Fibroblast of skin of abdomen (primary cell): ENCODE measurements at regions not wholly inside any gene's neighbourhood (a gene's known extent, or its start where the extent isn't known, plus 50 kb on each side); places are given as distances from the start of the nearest gene placed in this dataset.
"Not testable (repeated sequence)": the region's sequence is repeated elsewhere in the genome, so short reads cannot be mapped to it uniquely, and the experiment has no call there.

Experiments
- DNase-seq: peaks from one replicate; pipeline ENCODE4 v3.0.0-alpha.2; 2013

GRCh38 chr2:33917252-33917651 is 318.2 kb upstream of the FAM98A start:
- DNase-seq: no peak

DNA sequence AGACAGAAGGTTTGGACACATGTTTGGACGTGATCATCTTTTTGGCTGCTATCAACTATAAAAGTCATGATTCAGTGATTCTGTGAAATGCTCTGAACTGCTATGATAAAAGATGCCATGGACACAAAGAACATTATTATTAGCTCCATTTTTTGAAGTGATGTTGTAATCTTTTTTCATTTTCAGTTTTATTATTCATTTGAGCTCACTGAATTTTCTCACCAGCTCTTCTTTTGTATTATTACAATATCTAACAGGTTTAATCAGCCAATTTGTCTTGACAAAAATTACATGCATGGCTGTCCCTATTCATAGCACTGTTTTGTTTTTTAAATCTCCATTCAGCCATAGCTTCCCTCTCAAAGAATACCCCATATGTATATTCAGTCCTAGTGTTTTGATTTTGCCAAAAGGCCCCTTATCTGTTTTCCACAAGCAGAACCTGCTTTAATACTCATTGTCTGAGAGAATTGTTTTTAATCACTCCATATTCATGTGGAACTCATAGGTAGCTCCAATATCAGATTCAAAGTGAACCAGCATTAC is 314.0 kb upstream of the FAM98A start:
- DNase-seq: no peak

GRCh38 chr2:33911327-33911726 is 312.2 kb upstream of the FAM98A start:
- DNase-seq: no peak

DNA sequence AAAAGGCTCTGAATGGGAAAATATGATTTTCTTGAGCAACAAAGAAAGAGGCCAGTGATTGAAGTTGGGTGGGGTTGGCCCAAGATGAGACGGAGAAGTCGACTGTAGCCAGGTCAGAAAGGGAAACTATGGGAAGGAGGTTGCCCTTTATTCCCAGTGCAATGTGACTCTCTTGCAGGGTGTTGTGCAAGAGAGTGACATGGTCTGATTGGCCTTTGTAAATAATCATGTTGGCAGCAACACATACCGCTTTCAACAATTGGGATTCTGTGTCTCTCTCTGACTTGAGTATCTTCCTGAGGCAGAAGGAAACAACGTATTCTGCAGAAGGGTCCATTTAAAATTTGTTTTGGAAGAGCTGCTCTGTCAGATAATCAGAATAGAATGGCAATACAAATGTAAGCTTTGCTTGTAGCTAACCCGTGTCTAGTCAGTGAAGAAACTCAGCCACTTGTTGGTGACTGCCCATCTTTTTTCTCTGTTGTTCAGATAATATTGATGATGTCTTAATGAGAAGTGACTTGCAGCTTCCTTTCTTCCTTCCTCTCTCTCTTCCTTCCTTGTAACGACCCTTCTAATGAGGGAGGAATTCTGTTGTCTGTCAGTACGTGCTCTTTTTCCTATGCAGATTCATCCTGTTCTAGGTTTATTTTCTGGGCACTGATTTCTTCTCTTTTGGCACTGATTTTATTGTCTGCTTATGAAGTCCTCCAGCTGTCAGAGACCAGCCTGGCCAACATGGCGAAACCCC is 311.0 kb upstream of the FAM98A start:
- DNase-seq: no peak

DNA sequence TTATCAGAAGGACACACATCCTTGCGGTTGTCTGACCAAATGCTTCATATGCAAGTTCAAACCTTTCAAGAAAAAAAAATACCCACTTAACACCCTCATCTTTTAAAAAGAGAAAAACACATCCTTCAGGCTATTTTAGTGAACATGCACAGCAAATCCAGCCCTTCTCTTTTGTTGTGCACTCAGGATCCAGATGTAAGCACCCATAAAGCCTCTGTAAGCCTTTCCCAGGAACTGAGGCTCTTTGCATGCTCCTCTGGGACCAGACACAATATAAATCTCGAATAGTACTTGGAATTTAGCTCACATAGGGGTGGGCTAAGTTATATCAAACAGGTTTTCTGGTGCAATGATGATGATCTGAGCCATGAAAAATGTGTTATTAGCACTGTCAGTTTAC is 308.8 kb upstream of the FAM98A start:
- DNase-seq: no peak

- not testable (repeated sequence) for DNase-seq
These were observed 307.0 kb upstream of the FAM98A start for GRCh38 chr2:33906129-33906528.

- no peak for DNase-seq
These were observed 305.7 kb upstream of the FAM98A start for GRCh38 chr2:33904801-33905200.

- DNase-seq: no peak
These were observed 304.6 kb upstream of the FAM98A start for GRCh38 chr2:33903701-33904100.

DNA sequence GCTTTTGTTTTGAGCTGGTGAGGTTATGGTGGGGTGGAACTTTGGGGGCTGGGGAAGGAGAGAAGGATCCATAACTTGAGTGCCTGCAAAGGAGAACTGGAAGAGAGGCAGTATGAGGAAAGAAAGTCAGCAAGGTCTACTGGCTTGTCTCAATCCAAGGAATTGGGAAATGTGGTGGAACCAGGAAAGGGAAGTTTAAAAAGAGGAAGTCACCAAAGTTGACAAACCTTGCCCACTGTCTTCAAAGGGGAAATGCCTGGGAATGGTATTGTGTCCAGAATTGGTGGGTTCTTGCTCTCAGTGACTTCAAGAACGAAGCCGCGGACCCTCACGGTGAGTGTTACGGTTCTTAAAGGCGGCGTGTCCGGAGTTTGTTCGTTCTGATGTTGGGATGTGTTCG is 304.1 kb upstream of the FAM98A start:
- no peak for DNase-seq

DNA sequence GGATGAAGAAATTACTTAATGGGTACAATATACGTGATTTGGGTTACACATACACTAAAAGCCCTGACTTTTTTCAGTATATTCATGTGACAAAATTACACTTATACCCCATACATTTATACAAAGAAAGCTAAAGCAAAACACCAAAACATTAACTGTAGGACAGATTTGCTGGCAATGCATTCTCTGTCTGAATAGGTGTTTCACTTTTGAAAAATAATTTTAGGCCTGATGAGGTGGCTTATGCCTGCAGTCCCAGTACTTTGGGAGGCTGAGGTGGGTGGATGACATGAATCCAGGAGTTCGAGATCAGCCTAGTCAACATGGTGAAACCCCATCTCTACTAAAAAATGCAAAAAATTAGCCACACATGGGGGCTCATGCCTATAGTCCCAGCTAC is 301.5 kb upstream of the FAM98A start:
- no peak for DNase-seq

- DNase-seq: no peak
These were observed 298.6 kb upstream of the FAM98A start for GRCh38 chr2:33897741-33898140.

DNA sequence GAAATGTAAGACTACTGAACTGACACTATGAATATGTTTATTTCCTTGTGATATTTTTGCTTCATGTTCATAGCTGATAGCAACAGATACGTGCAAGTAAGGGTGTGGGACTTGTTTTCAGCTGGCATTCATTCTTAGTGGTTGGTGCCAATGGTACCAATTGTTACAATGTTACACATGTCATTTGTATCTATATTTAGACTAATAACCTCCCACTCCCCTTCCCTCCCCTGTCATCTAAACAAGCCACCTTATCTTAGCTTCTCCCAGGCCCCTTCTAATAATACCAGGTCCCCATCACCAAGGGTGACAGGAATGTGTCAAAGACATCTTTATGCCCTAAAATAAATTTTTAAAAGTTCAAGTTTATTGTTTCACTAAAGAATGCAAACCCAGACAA is 294.7 kb upstream of the FAM98A start:
- DNase-seq: no peak

- DNase-seq: no peak
These were observed 292.5 kb upstream of the FAM98A start for GRCh38 chr2:33891616-33892015.

DNA sequence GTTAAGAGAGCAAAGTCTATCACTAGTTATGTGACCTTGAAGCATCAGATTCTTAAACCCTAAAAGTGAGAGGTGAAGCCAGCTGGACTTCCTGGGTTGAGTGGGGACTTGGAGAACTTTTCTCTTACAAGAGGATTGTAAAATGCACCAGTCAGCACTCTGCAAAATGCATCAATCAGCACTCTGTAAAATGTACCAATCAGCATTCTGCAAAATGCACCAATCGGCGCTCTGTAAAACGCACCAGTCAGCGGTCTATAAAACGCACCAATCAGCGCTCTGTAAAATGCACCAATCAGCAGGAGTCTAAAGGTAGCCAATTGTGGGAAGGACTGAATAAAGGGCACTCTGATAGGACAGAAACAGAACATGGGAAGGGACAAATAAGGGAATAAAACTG is 291.6 kb upstream of the FAM98A start:
- DNase-seq: no peak

GRCh38 chr2:33877348-33878016 is 278.4 kb upstream of the FAM98A start:
- no peak for DNase-seq

GRCh38 chr2:33873076-33873605 is 274.0 kb upstream of the FAM98A start:
- DNase-seq: no peak

GRCh38 chr2:33859811-33860461 is 260.8 kb upstream of the FAM98A start:
- DNase-seq: no peak

- DNase-seq: no peak
These were observed 260.1 kb upstream of the FAM98A start for GRCh38 chr2:33859176-33859575.

DNA sequence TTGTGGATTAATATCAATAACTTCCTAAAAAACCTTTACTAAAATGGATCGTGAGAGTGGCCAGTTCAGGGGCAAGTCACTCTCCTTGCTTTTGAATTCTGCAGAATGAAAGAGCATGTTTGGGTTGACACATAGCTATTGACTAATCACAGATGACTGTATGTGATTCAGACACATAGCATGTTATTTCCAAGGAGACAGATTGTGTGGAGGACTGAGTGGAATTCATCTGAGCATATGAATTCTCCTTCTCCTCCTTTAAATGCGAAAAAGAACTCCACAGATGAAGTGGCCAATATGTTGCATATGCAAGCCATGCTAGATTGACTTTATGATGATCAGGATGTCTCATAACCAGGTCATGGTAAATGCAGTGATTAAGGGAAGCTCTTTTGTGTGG is 249.4 kb upstream of the FAM98A start:
- DNase-seq: peak; percentile 54

DNA sequence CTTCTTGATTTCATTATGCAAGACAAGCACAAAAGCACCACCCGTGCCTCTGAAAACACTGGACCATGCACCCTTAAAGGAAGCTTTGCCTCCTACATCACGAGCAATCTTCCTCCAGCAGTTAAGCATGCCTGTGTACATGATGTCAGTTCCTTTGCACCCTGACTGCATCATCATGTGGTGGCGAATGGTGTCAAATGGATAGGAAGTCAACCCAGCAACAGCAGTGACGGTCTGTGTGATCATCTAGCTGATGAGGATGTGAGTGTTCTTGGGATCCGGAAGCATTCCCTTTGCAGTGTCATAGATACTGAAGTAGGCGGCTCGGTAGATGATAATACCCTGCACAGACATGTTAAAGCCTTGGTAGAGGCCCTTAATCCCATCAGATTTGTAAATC is 240.7 kb upstream of the FAM98A start:
- no peak for DNase-seq

DNA sequence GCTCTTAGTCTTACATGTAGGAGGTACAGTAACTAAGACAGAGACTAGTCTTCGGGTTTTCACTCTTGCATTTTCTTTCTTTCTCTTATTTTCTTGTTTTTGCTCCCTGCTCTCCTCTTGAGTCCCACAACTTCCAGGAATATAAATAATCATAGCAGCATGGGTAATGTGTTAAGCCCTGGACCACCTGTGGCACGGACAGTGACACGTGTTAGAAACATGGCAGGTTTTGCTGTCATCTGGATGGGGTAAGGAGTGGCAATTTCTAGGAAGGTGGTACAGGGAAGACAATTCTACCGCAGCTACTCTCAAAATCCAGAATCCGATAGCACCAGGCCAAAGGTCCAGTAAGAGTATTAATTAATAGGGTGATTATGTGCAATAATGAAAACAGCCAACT is 237.5 kb upstream of the FAM98A start:
- no peak for DNase-seq

DNA sequence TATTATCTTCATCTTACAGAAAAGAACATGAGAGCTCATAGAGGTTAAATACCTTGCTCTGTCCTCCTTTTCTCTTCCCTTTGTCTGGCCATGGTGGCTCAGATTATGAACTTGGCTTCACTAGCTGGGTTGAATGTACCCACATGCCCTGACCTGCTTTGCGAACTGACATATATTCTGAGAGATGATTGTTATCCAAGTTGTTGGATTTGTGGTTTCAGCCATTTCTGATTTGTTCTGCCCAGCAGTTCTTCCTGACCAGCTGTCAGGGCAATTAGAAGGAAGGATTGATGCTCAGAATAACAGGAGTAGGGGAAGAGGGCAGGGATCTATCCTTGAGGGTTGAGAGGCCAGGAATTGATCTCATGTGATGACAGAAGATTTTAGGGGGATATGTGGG is 236.8 kb upstream of the FAM98A start:
- DNase-seq: no peak

DNA sequence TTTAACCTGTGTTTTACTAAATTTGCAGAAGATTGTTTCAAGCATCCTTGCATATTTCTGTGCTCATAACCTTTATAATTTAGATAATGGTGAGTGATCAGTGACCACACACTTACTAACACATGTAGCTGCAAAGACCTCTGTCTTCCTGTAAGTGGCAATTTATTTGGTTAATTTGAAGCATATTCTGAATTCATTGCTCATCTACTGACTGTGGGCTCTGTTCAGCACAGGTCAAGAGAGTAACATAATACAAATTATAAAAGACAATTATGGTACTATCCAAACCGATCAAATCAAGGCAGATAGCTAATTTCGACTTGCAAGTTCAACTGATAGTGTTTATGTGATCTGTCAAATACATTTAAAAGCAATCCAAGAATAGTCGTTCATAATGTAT is 223.9 kb upstream of the FAM98A start:
- no peak for DNase-seq
